ENCODE measurements at regions not wholly inside any gene's neighbourhood (a gene's known extent, or its start where the extent isn't known, plus 50 kb on each side); places are given as distances from the start of the nearest gene placed in this dataset.
"Not testable (repeated sequence)": the region's sequence is repeated elsewhere in the genome, so short reads cannot be mapped to it uniquely, and the experiment has no call there.

DNA sequence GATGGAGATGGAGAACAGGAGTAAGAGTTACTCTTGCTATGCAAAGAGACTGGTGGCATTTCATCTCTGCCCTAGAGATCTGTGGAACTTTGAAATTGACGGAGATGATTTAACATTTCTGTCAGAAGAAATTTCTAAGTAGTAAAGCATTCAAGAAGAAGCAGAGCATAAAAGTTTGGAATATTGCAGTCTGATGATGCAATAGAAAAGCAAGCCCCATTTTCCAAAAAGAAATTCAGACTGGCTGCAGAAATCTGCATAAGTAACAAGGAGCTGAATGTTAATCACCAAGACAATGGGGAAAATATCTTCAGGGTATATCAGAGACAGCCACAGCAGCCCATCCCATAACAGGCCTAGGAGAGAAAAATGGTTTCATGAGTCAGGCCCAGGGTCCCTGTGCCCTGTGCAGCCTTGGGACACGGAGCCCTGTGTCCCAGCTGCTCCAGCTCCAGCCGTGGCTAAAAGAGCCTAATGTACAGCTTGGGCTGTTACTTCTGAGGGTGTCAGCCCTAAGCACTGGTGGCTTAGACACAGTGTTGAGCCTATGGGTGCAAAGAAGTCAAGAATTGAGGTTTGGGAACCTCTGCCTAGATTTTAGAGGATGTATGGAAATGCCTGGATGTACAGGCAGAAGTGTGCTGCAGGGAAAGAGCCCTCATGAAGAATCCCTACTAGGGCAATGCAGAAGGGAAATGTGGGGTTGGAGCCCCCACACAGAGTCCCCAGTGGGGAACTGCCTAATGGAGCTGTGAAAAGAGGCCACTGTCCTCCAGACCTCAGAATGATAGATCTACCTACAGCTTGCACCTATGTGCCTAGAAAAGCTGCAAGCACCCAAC lies 616.6 kb downstream of the SLC16A7 start:
- DNase-seq (ENCODE audit: low read depth): peak; percentile 33
- no peaks in the 10 kb centered on the region for H3K36me3 ChIP-seq (ENCODE audit: control insufficient read depth, insufficient read depth, low read length, severe bottlenecking)

DNA sequence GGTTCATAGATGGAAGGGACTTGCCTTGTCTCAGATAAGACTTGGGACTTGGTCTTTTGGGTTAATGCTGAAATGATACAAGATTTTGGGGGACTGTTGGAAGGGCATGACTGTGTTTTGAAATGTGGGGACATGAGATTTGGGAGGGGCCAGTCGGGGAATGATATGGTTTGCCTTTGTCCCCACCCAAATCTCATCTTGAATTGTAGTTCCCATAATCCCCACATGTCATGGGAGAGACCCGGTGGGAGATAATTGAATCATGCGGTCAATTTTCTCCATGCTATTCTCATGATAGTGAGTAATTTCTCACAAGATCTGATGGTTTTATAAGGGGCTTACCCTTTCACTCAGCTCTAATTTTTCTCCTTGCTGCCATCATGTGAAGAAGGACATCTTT lies 617.4 kb downstream of the SLC16A7 start:
- H3K4me3 ChIP-seq (ENCODE audit: low read length); H3K27me3 ChIP-seq (replicated peaks; ENCODE audit: control insufficient read depth, insufficient read depth, low read length); DNase-seq (ENCODE audit: low read depth); H3K9me3 ChIP-seq (ENCODE audit: control insufficient read depth, low read length); H3K36me3 ChIP-seq (ENCODE audit: control insufficient read depth, insufficient read depth, low read length, severe bottlenecking); H3K9ac ChIP-seq (ENCODE audit: low read length); H3K4me1 ChIP-seq (ENCODE audit: control insufficient read depth, insufficient read depth, low read length): not testable (repeated sequence)

More for the DNA sequence above, 616.6 kb downstream of the SLC16A7 start:
- H3K4me3 ChIP-seq (ENCODE audit: low read length): no peak overlapping the region
- H3K4me1 ChIP-seq (ENCODE audit: control insufficient read depth, insufficient read depth, low read length): no peaks in the 10 kb centered on the region
- H3K27me3 ChIP-seq (replicated peaks; ENCODE audit: control insufficient read depth, insufficient read depth, low read length): no peaks in the 10 kb centered on the region
- peaks cover 2% of the 10 kb centered on the region for H3K9me3 ChIP-seq (ENCODE audit: control insufficient read depth, low read length)
- H3K9ac ChIP-seq (ENCODE audit: low read length): no peak overlapping the region

DNA sequence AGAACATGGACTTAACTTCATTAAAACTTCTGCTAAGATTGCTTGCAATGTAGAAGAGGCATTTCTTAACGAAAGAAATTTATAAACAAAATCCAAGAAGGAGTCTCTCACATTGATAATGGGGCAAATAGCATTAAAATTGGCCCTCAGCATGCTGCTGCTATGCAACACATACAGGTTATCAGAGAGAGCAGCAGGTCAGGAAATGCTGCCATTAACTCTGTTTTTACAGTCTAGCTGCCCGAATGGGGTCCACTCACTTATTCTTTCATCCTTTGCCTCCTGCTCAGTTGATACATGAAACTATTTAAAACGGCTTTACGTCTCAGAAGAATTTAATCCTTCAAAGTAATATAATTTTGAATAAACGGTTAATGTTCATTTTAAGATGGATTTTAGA lies 620.4 kb downstream of the SLC16A7 start:
- Histone ChIP-seq H3K36me3 (ENCODE audit: control insufficient read depth, insufficient read depth, low read length, severe bottlenecking) (no peaks in the 10 kb centered on the region), H3K9ac (ENCODE audit: low read length) (no peak overlapping the region), H3K4me3 (ENCODE audit: low read length) (no peak overlapping the region), H3K9me3 (ENCODE audit: control insufficient read depth, low read length) (peaks cover 2% of the 10 kb centered on the region), H3K27me3 (replicated peaks; ENCODE audit: control insufficient read depth, insufficient read depth, low read length) (no peaks in the 10 kb centered on the region), H3K4me1 (ENCODE audit: control insufficient read depth, insufficient read depth, low read length) (no peaks in the 10 kb centered on the region)
- DNase-seq (ENCODE audit: low read depth): no peak

DNA sequence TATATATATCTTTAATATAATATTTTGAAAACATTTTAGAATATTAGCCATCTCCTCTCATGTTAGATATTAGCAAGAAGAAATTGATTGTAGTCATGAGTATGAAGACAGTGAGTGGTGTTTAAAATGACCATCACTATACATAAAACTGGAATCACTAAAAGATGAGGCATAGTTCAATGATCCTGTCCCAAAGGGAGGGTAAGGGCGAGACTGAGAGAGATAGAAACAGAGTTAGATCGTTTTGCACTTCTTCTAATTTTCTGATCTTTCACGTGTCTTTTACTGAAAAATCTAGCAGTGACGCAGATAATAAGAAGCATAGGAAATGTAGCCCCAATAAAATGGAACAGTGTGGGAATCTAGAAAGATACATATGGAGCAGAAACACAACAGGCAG lies 627.4 kb downstream of the SLC16A7 start:
- no peaks in the 10 kb centered on the region for H3K27me3 ChIP-seq (replicated peaks; ENCODE audit: control insufficient read depth, insufficient read depth, low read length)
- no peaks in the 10 kb centered on the region for H3K4me1 ChIP-seq (ENCODE audit: control insufficient read depth, insufficient read depth, low read length)
- H3K36me3 ChIP-seq (ENCODE audit: control insufficient read depth, insufficient read depth, low read length, severe bottlenecking): no peaks in the 10 kb centered on the region
- DNase-seq (ENCODE audit: low read depth): no peak
- no peak overlapping the region for H3K9ac ChIP-seq (ENCODE audit: low read length)
- H3K4me3 ChIP-seq (ENCODE audit: low read length): no peak overlapping the region
- H3K9me3 ChIP-seq (ENCODE audit: control insufficient read depth, low read length): peaks cover 6% of the 10 kb centered on the region

DNA sequence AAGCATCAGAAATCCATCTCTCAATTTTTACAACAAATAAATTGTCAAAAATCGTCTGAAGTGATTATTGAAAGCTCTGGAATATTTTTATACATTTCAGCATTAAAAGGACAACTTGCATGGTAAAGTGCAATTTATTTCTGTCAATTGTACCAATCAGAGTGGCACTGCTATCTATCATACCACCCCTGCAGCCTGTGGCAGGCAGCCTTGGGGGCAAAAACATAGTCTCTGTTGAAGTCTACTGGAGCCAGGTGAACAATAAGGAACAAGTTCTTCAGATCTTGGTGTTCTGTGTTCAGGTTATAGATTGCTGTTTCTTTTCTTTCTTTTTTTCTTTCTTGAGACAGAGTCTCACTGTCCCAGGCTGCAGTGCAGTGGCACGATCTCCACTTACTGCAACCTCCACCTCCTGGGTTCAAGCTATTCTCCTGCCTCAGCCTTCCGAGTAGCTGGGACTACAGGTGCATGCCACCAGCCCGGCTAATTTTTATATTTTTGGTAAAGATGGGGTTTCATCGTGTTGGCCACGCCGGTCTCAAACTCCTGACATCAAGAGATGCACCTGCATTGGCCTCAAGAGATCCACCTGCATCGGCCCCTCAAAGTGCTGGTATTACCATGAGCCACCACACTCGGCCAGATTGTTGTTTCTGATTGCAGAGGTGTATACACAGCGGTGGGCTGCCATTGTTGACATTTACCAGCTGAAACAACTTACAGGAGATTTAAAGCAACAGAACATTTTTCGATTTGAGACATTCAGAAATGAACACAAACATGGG lies 629.6 kb downstream of the SLC16A7 start:
- H3K36me3 ChIP-seq (ENCODE audit: control insufficient read depth, insufficient read depth, low read length, severe bottlenecking): no peaks in the 10 kb centered on the region
- peaks cover 6% of the 10 kb centered on the region for H3K9me3 ChIP-seq (ENCODE audit: control insufficient read depth, low read length)
- H3K4me1 ChIP-seq (ENCODE audit: control insufficient read depth, insufficient read depth, low read length): no peaks in the 10 kb centered on the region
- no peak for DNase-seq (ENCODE audit: low read depth)
- H3K27me3 ChIP-seq (replicated peaks; ENCODE audit: control insufficient read depth, insufficient read depth, low read length): no peaks in the 10 kb centered on the region
- no peak overlapping the region for H3K4me3 ChIP-seq (ENCODE audit: low read length)
- H3K9ac ChIP-seq (ENCODE audit: low read length): no peak overlapping the region

DNA sequence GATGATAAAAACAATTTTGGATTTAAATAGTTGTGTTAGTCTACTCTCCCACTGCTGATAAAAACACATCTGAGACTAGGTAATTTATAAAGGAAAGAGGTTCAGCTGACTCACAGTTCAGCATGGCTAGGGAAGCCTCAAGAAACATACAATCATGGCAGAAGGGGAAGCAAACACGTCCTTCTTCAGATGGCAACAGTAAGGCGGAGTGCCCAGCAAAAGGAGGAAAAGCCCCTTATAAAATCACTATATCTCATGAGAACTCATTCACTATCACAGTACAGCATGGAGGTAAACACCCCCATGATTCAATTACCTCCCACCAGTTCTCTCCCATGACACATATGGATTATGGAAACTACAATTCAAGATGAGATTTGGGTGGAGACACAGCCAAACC lies 632.1 kb downstream of the SLC16A7 start:
- peaks cover 6% of the 10 kb centered on the region for H3K9me3 ChIP-seq (ENCODE audit: control insufficient read depth, low read length)
- H3K27me3 ChIP-seq (replicated peaks; ENCODE audit: control insufficient read depth, insufficient read depth, low read length): no peaks in the 10 kb centered on the region
- no peaks in the 10 kb centered on the region for H3K4me1 ChIP-seq (ENCODE audit: control insufficient read depth, insufficient read depth, low read length)
- no peak overlapping the region for H3K9ac ChIP-seq (ENCODE audit: low read length)
- DNase-seq (ENCODE audit: low read depth): no peak
- no peak overlapping the region for H3K4me3 ChIP-seq (ENCODE audit: low read length)
- no peaks in the 10 kb centered on the region for H3K36me3 ChIP-seq (ENCODE audit: control insufficient read depth, insufficient read depth, low read length, severe bottlenecking)

DNA sequence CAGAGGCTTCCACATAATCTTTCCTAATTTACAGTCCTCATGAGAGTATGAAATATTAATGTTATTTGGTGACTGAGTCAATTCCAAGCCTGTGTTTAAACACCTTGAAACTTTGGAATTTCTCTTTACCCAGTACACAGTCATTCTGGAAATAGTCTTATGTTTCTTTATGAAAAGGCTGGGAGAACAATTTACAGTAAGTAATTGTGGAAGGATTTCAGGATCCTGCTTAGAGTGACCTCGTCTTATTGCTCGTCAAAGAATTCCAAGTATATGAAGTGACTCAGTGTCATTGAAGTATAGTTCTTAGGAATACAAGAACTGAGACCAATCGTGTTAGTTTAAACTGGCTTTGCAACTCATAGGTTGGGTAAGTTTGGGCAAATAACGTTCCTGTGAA lies 634.2 kb downstream of the SLC16A7 start:
- Histone ChIP-seq H3K4me1 (ENCODE audit: control insufficient read depth, insufficient read depth, low read length) (no peaks in the 10 kb centered on the region), H3K36me3 (ENCODE audit: control insufficient read depth, insufficient read depth, low read length, severe bottlenecking) (no peaks in the 10 kb centered on the region)

DNA sequence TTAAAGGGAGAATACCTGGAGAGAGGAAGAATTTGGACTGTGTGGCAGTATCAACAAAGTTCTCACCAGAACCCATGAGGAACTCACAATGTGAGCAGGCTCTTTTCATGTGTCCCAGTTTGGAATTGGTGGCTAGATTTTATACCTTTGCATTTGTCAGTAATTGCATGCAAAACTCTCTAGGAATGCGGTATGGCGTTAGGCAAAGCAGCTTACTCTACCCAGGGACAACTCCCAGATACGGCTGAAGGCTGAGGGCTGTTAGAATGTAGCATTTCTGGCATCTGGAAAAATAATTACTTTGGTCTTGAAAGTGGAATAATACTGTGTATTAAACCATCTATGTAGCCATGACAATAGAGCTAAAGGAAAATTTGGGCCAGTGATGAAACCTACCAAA lies 635.5 kb downstream of the SLC16A7 start:
- Histone ChIP-seq H3K4me3 (ENCODE audit: low read length) (no peak overlapping the region), H3K9ac (ENCODE audit: low read length) (no peak overlapping the region), H3K4me1 (ENCODE audit: control insufficient read depth, insufficient read depth, low read length) (no peaks in the 10 kb centered on the region), H3K9me3 (ENCODE audit: control insufficient read depth, low read length) (peaks cover 4% of the 10 kb centered on the region), H3K27me3 (replicated peaks; ENCODE audit: control insufficient read depth, insufficient read depth, low read length) (no peaks in the 10 kb centered on the region), H3K36me3 (ENCODE audit: control insufficient read depth, insufficient read depth, low read length, severe bottlenecking) (no peaks in the 10 kb centered on the region)
- no peak for DNase-seq (ENCODE audit: low read depth)

More for the DNA sequence above, 634.2 kb downstream of the SLC16A7 start:
- H3K9ac ChIP-seq (ENCODE audit: low read length): no peak overlapping the region
- no peak overlapping the region for H3K4me3 ChIP-seq (ENCODE audit: low read length)
- DNase-seq (ENCODE audit: low read depth): peak; percentile 13
- peaks cover 6% of the 10 kb centered on the region for H3K9me3 ChIP-seq (ENCODE audit: control insufficient read depth, low read length)
- no peaks in the 10 kb centered on the region for H3K27me3 ChIP-seq (replicated peaks; ENCODE audit: control insufficient read depth, insufficient read depth, low read length)

DNA sequence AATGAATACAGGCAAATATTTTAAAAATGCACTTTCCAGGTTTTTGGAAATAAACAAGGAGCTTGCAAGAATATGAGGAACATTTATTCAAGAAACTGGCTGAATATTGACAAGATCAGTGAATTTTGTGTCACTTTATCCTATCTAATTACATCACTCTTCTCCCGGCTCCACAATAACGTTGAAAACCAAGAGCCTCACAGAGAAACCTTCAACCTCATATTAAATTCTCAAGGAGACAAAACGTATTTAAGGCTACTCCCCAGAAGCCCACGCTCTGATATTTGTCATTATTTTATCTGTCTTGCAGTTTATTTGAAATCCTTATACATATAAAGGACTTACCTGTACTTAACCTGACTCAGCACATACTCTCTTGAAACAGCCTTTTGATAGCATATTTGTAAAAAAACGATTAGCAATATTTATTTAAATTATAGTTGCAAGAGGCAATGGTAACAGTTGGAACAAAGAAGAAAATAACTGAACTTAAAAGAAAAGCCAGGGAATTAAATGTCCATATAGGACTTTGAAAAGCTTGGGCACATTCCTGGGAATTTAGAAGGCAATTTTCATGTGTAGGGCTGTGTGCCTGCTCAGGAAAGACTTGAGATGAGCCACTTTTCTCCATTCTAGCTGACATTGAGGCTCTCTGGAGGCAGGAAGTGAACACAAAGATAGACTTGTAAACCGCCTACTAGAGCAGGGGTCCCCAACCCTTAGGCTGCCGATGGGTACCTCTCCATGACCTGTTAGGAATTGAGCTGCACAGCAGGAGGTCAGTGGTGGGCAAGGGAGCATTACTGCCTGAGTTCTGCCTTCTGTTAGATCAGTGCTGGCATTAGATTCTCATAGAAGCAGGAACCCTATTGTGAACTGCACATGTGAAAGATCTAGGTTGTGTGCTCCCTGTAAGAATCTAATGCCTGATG lies 636.4 kb downstream of the SLC16A7 start:
- Histone ChIP-seq H3K36me3 (ENCODE audit: control insufficient read depth, insufficient read depth, low read length, severe bottlenecking) (no peaks in the 10 kb centered on the region), H3K4me1 (ENCODE audit: control insufficient read depth, insufficient read depth, low read length) (no peaks in the 10 kb centered on the region), H3K4me3 (ENCODE audit: low read length) (no peak overlapping the region), H3K27me3 (replicated peaks; ENCODE audit: control insufficient read depth, insufficient read depth, low read length) (no peaks in the 10 kb centered on the region), H3K9ac (ENCODE audit: low read length) (no peak overlapping the region), H3K9me3 (ENCODE audit: control insufficient read depth, low read length) (no peaks in the 10 kb centered on the region)
- DNase-seq (ENCODE audit: low read depth): no peak

DNA sequence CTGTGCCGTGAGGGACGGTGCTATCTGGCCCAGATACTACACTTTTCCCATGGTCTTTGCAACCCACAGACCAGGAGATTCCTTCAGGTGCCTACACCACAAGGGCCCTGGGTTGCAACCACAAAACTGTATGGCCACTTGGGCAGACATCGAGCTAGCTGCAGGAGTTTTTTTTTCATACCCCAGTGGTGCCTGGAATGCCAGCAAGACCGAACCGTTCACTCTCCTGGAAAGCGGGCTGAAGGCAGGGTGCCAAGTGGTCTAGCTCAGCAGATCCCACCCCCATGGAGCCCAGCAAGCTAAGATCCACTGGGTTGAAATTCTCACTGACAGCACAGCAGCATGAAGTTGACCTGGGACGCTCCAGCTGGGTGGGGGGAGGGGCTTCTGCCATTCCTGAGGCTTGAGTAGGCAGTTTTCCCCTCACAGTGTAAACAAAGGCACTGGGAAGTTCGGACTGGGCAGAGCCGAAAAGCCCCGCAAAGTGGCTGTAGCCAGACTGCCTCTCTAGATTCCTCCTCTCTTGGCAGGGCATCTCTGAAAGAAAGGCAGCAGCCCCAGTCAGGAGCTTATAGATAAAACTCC lies 638.9 kb downstream of the SLC16A7 start:
- not testable (repeated sequence) for H3K36me3 ChIP-seq (ENCODE audit: control insufficient read depth, insufficient read depth, low read length, severe bottlenecking); H3K9me3 ChIP-seq (ENCODE audit: control insufficient read depth, low read length); H3K4me3 ChIP-seq (ENCODE audit: low read length); DNase-seq (ENCODE audit: low read depth); H3K9ac ChIP-seq (ENCODE audit: low read length); H3K4me1 ChIP-seq (ENCODE audit: control insufficient read depth, insufficient read depth, low read length); H3K27me3 ChIP-seq (replicated peaks; ENCODE audit: control insufficient read depth, insufficient read depth, low read length)

All from adipocyte (in vitro differentiated cells).